ENCODE measurements at regions not wholly inside any gene's neighbourhood (a gene's known extent, or its start where the extent isn't known, plus 50 kb on each side); places are given as distances from the start of the nearest gene placed in this dataset.

- no peak for DNase-seq (ENCODE audit: low spot score)
- 89% methylated on average over 7 of the region's 7 CpGs for WGBS
- H3K4me3 ChIP-seq, result no peak overlapping the region
- TF ChIP-seq POLR2A (IDR thresholded peaks at IDR 0.05) (no peak), CTCF (IDR thresholded peaks at IDR 0.05) (no peak), POLR2AphosphoS5 (IDR thresholded peaks at IDR 0.05) (no peak)
- intact Hi-C loops (cut with DNase I), result no loop called here
- H3K9me3 ChIP-seq, result no peaks in the 10 kb centered on the region
- no peak overlapping the region for H3K27ac ChIP-seq
- no peaks in the 10 kb centered on the region for H3K27me3 ChIP-seq (replicated peaks; ENCODE audit: insufficient read depth)
- H3K36me3 ChIP-seq, result no peaks in the 10 kb centered on the region
- no peaks in the 10 kb centered on the region for H3K4me1 ChIP-seq (replicated peaks)
Measured at GRCh38 chr9:89793551-89793950, 188.7 kb downstream of the GADD45G start.

GRCh38 chr9:89794918-89795317 is 190.1 kb downstream of the GADD45G start:
- no peak for DNase-seq (ENCODE audit: low spot score)
- no peak overlapping the region for H3K4me3 ChIP-seq
- no peaks in the 10 kb centered on the region for H3K27me3 ChIP-seq (replicated peaks; ENCODE audit: insufficient read depth)
- H3K9me3 ChIP-seq, result no peaks in the 10 kb centered on the region
- H3K4me1 ChIP-seq (replicated peaks), result no peaks in the 10 kb centered on the region
- no peaks in the 10 kb centered on the region for H3K36me3 ChIP-seq
- H3K27ac ChIP-seq, result no peak overlapping the region
- 79% methylated on average over 10 of the region's 10 CpGs for WGBS
- no peak for TF ChIP-seq CTCF (IDR thresholded peaks at IDR 0.05)
- TF ChIP-seq POLR2AphosphoS5 (IDR thresholded peaks at IDR 0.05), result no peak
- no peak for TF ChIP-seq POLR2A (IDR thresholded peaks at IDR 0.05)
- intact Hi-C loops (cut with DNase I), result no loop called here

- no peak for DNase-seq (ENCODE audit: low spot score)
- Histone ChIP-seq H3K4me3 (no peak overlapping the region), H3K27ac (no peak overlapping the region), H3K36me3 (no peaks in the 10 kb centered on the region), H3K4me1 (replicated peaks) (no peaks in the 10 kb centered on the region), H3K9me3 (no peaks in the 10 kb centered on the region), H3K27me3 (replicated peaks; ENCODE audit: insufficient read depth) (no peaks in the 10 kb centered on the region)
- 86% methylated on average over 10 of the region's 10 CpGs for WGBS
- TF ChIP-seq CTCF (IDR thresholded peaks at IDR 0.05) (no peak), POLR2AphosphoS5 (IDR thresholded peaks at IDR 0.05) (no peak), POLR2A (IDR thresholded peaks at IDR 0.05) (no peak)
- intact Hi-C loops (cut with DNase I), result no loop called here
Measured at GRCh38 chr9:89795538-89796195, 190.9 kb downstream of the GADD45G start.

GRCh38 chr9:89796606-89797005 is 191.8 kb downstream of the GADD45G start:
- no peaks in the 10 kb centered on the region for H3K27me3 ChIP-seq (replicated peaks; ENCODE audit: insufficient read depth)
- intact Hi-C loops (cut with DNase I), result no loop called here
- 96% methylated on average over 6 of the region's 6 CpGs for WGBS
- H3K9me3 ChIP-seq, result no peaks in the 10 kb centered on the region
- H3K4me1 ChIP-seq (replicated peaks), result no peaks in the 10 kb centered on the region
- H3K36me3 ChIP-seq, result no peaks in the 10 kb centered on the region
- no peak for TF ChIP-seq POLR2A (IDR thresholded peaks at IDR 0.05)
- TF ChIP-seq POLR2AphosphoS5 (IDR thresholded peaks at IDR 0.05), result no peak
- TF ChIP-seq CTCF (IDR thresholded peaks at IDR 0.05), result no peak
- H3K4me3 ChIP-seq, result no peak overlapping the region
- no peak for DNase-seq (ENCODE audit: low spot score)
- H3K27ac ChIP-seq, result no peak overlapping the region

- H3K4me1 ChIP-seq (replicated peaks), result no peaks in the 10 kb centered on the region
- no peak for TF ChIP-seq POLR2AphosphoS5 (IDR thresholded peaks at IDR 0.05)
- TF ChIP-seq CTCF (IDR thresholded peaks at IDR 0.05), result no peak
- TF ChIP-seq POLR2A (IDR thresholded peaks at IDR 0.05), result no peak
- intact Hi-C loops (cut with DNase I), result no loop called here
- H3K36me3 ChIP-seq, result no peaks in the 10 kb centered on the region
- no peaks in the 10 kb centered on the region for H3K9me3 ChIP-seq
- WGBS, result 89% methylated on average over 11 of the region's 11 CpGs
- H3K27ac ChIP-seq, result no peak overlapping the region
- no peaks in the 10 kb centered on the region for H3K27me3 ChIP-seq (replicated peaks; ENCODE audit: insufficient read depth)
- DNase-seq (ENCODE audit: low spot score), result no peak
- no peak overlapping the region for H3K4me3 ChIP-seq
Measured at GRCh38 chr9:89797255-89797654, 192.4 kb downstream of the GADD45G start.
